B cell (primary cell): ENCODE measurements at regions not wholly inside any gene's neighbourhood (a gene's known extent, or its start where the extent isn't known, plus 50 kb on each side); places are given as distances from the start of the nearest gene placed in this dataset.

Experiments used
- CTCF ChIP-seq: fragments of 200-600 bp; IDR thresholded peaks from one replicate; pipeline ENCODE4 v1.8.0; 2022; ENCODE audit warnings: antibody characterized with exemption, mild to moderate bottlenecking
- EZH2 ChIP-seq: IDR thresholded peaks from 2 replicates; pipeline ENCODE4 v1.6.1; 2012; ENCODE audit warnings: borderline replicate concordance, low read depth, mild to moderate bottlenecking, moderate library complexity, low read length; ENCODE audit not compliant: insufficient read depth, poor library complexity, severe bottlenecking

GRCh38 chr16:16994831-16995230 is 475.9 kb downstream of the XYLT1 start:
- TF ChIP-seq CTCF: no peak
- TF ChIP-seq EZH2: no peak
